Skeletal muscle satellite cell (primary cell): ENCODE measurements at regions not wholly inside any gene's neighbourhood (a gene's known extent, or its start where the extent isn't known, plus 50 kb on each side); places are given as distances from the start of the nearest gene placed in this dataset.
"Not testable (repeated sequence)": the region's sequence is repeated elsewhere in the genome, so short reads cannot be mapped to it uniquely, and the experiment has no call there.

Experiments
- H3K27me3 ChIP-seq: 2 replicates; pipeline ENCODE4 v1.7.0; 2013; ENCODE audit warnings: low read length; ENCODE audit not compliant: control insufficient read depth, insufficient read depth
- H3K36me3 ChIP-seq: 2 replicates; pipeline ENCODE4 v1.7.0; 2013; ENCODE audit warnings: mild to moderate bottlenecking, control low read depth, low read length; ENCODE audit not compliant: insufficient read depth
- H3K4me1 ChIP-seq: 2 replicates; pipeline ENCODE4 v1.7.0; 2013; ENCODE audit warnings: low read length; ENCODE audit not compliant: control insufficient read depth, insufficient read depth
- H3K4me2 ChIP-seq: 2 replicates; pipeline ENCODE4 v1.7.0; 2013; ENCODE audit warnings: mild to moderate bottlenecking, low read length
- H3K4me3 ChIP-seq: 2 replicates; pipeline ENCODE4 v1.7.0; 2013; ENCODE audit warnings: low read length
- H3K9ac ChIP-seq: 2 replicates; pipeline ENCODE4 v1.7.0; 2013; ENCODE audit warnings: mild to moderate bottlenecking, low read depth, low read length, moderate library complexity
- H3K9me3 ChIP-seq: replicated peaks from 2 replicates; pipeline ENCODE4 v1.7.0; 2013; ENCODE audit warnings: mild to moderate bottlenecking, control low read depth, low read length

GRCh38 chr4:105061136-105061696, 85.5 kb upstream of the TET2 start:
- no peak overlapping the region for H3K4me3 ChIP-seq
- H3K4me2 ChIP-seq: peak overlapping the region; percentile 24
- no peaks in the 10 kb centered on the region for H3K9me3 ChIP-seq
- H3K4me1 ChIP-seq: peaks cover 25% of the 10 kb centered on the region
- no peaks in the 10 kb centered on the region for H3K36me3 ChIP-seq
- no peak overlapping the region for H3K9ac ChIP-seq
- H3K27me3 ChIP-seq: no peaks in the 10 kb centered on the region

GRCh38 chr4:105061731-105062130, 84.9 kb upstream of the TET2 start:
- no peak overlapping the region for H3K4me3 ChIP-seq
- H3K27me3 ChIP-seq: no peaks in the 10 kb centered on the region
- peaks cover 25% of the 10 kb centered on the region for H3K4me1 ChIP-seq
- H3K9ac ChIP-seq: no peak overlapping the region
- H3K4me2 ChIP-seq: peak overlapping the region; percentile 24
- no peaks in the 10 kb centered on the region for H3K9me3 ChIP-seq
- no peaks in the 10 kb centered on the region for H3K36me3 ChIP-seq

GRCh38 chr4:105066401-105066800, 80.3 kb upstream of the TET2 start:
- Histone ChIP-seq H3K4me2 (no peak overlapping the region), H3K4me3 (no peak overlapping the region), H3K36me3 (no peaks in the 10 kb centered on the region), H3K4me1 (peaks cover 6% of the 10 kb centered on the region), H3K9me3 (no peaks in the 10 kb centered on the region), H3K27me3 (no peaks in the 10 kb centered on the region), H3K9ac (no peak overlapping the region)

GRCh38 chr4:105067431-105067830, 79.2 kb upstream of the TET2 start:
- Histone ChIP-seq H3K9me3 (no peaks in the 10 kb centered on the region), H3K4me3 (no peak overlapping the region), H3K36me3 (no peaks in the 10 kb centered on the region), H3K27me3 (no peaks in the 10 kb centered on the region), H3K4me1 (no peaks in the 10 kb centered on the region), H3K9ac (no peak overlapping the region), H3K4me2 (no peak overlapping the region)

- H3K4me1 ChIP-seq: no peaks in the 10 kb centered on the region
These were observed 78.7 kb upstream of the TET2 start for GRCh38 chr4:105067946-105068345.

GRCh38 chr4:105068516-105068915, 78.2 kb upstream of the TET2 start:
- H3K36me3 ChIP-seq: no peaks in the 10 kb centered on the region
- H3K27me3 ChIP-seq: no peaks in the 10 kb centered on the region
- no peak overlapping the region for H3K4me2 ChIP-seq
- no peaks in the 10 kb centered on the region for H3K4me1 ChIP-seq
- no peaks in the 10 kb centered on the region for H3K9me3 ChIP-seq
- H3K4me3 ChIP-seq: no peak overlapping the region
- no peak overlapping the region for H3K9ac ChIP-seq

More at GRCh38 chr4:105067946-105068345, 78.7 kb upstream of the TET2 start:
- no peaks in the 10 kb centered on the region for H3K36me3 ChIP-seq
- no peaks in the 10 kb centered on the region for H3K9me3 ChIP-seq
- H3K27me3 ChIP-seq: no peaks in the 10 kb centered on the region
- H3K4me2 ChIP-seq: no peak overlapping the region
- H3K9ac ChIP-seq: no peak overlapping the region
- H3K4me3 ChIP-seq: no peak overlapping the region

GRCh38 chr4:105072095-105072494, 74.6 kb upstream of the TET2 start:
- not testable (repeated sequence) for H3K36me3 ChIP-seq, H3K4me2 ChIP-seq, H3K9ac ChIP-seq, H3K4me1 ChIP-seq, H3K4me3 ChIP-seq, H3K9me3 ChIP-seq, H3K27me3 ChIP-seq

GRCh38 chr4:105074097-105074496, 72.6 kb upstream of the TET2 start:
- Histone ChIP-seq H3K4me3 (no peak overlapping the region), H3K27me3 (no peaks in the 10 kb centered on the region), H3K9me3 (no peaks in the 10 kb centered on the region), H3K4me2 (no peak overlapping the region), H3K4me1 (no peaks in the 10 kb centered on the region), H3K36me3 (no peaks in the 10 kb centered on the region), H3K9ac (no peak overlapping the region)

- Histone ChIP-seq H3K4me1 (no peaks in the 10 kb centered on the region), H3K4me3 (no peak overlapping the region), H3K36me3 (no peaks in the 10 kb centered on the region), H3K9ac (no peak overlapping the region), H3K4me2 (no peak overlapping the region), H3K9me3 (no peaks in the 10 kb centered on the region), H3K27me3 (no peaks in the 10 kb centered on the region)
These were observed 71.6 kb upstream of the TET2 start for GRCh38 chr4:105075045-105075444.

- no peaks in the 10 kb centered on the region for H3K36me3 ChIP-seq
- no peaks in the 10 kb centered on the region for H3K9me3 ChIP-seq
- peaks cover 40% of the 10 kb centered on the region for H3K4me1 ChIP-seq
- H3K4me2 ChIP-seq: peak overlapping the region; percentile 69
- H3K4me3 ChIP-seq: peak overlapping the region; percentile 50
- H3K27me3 ChIP-seq: no peaks in the 10 kb centered on the region
- H3K9ac ChIP-seq: peak overlapping the region; percentile 69
These were observed 58.4 kb upstream of the TET2 start for GRCh38 chr4:105088110-105088879.

- H3K36me3 ChIP-seq: no peaks in the 10 kb centered on the region
- peak overlapping the region; percentile 34 for H3K4me2 ChIP-seq
- no peak overlapping the region for H3K9ac ChIP-seq
- H3K27me3 ChIP-seq: no peaks in the 10 kb centered on the region
- no peaks in the 10 kb centered on the region for H3K9me3 ChIP-seq
- H3K4me1 ChIP-seq: peaks cover 38% of the 10 kb centered on the region
- no peak overlapping the region for H3K4me3 ChIP-seq
These were observed 54.3 kb upstream of the TET2 start for GRCh38 chr4:105092356-105092755.

GRCh38 chr4:105092768-105093167, 53.9 kb upstream of the TET2 start:
- H3K27me3 ChIP-seq: no peaks in the 10 kb centered on the region
- H3K4me1 ChIP-seq: peaks cover 33% of the 10 kb centered on the region
- no peak overlapping the region for H3K4me3 ChIP-seq
- peak overlapping the region; percentile 13 for H3K4me2 ChIP-seq
- no peak overlapping the region for H3K9ac ChIP-seq
- H3K36me3 ChIP-seq: no peaks in the 10 kb centered on the region
- no peaks in the 10 kb centered on the region for H3K9me3 ChIP-seq
